ENCODE measurements at regions not wholly inside any gene's neighbourhood (a gene's known extent, or its start where the extent isn't known, plus 50 kb on each side); places are given as distances from the start of the nearest gene placed in this dataset.

DNA sequence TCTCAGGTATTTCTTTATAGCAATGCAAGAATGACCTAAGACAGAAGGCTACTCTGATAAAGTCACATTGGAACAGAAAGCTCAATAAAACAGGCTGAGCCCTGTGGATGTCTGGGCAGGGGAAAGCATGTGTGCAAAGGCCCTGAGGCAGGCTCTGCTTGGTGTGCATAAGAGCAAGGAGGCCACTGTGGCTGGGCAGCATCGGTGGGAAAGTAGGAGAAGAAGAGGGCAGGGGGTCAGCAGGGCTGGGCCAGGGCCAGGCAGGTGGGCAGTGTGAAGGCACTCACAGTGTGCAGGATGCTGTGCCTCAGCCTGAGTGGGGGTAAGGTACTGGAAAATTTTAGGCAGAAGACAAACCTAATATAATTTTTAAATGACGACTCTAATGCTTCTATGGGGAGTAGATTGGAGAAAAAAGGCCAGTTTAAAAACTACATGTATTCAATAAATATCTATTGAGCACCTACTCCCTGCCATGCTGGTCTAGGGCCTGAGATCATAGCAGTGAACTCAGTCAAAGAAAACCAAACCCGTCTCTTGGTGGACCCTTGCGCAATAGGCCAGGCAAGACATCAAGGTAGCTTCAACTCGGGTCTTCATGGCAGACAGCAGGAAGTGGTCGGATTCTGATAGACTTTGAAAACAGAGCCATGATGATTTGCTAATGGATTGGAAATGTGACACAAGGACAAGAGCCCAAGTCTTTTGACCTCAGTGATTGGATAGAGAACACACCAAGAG is 572.3 kb downstream of the TCERG1L start:
- TF ChIP-seq, protein P1, sequence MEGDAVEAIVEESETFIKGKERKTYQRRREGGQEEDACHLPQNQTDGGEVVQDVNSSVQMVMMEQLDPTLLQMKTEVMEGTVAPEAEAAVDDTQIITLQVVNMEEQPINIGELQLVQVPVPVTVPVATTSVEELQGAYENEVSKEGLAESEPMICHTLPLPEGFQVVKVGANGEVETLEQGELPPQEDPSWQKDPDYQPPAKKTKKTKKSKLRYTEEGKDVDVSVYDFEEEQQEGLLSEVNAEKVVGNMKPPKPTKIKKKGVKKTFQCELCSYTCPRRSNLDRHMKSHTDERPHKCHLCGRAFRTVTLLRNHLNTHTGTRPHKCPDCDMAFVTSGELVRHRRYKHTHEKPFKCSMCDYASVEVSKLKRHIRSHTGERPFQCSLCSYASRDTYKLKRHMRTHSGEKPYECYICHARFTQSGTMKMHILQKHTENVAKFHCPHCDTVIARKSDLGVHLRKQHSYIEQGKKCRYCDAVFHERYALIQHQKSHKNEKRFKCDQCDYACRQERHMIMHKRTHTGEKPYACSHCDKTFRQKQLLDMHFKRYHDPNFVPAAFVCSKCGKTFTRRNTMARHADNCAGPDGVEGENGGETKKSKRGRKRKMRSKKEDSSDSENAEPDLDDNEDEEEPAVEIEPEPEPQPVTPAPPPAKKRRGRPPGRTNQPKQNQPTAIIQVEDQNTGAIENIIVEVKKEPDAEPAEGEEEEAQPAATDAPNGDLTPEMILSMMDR (conservative IDR thresholded peaks at IDR 0.05; ENCODE audit: low read depth, low read length), result no peak
- no peak for TF ChIP-seq EZH2 (IDR thresholded peaks at IDR 0.05; ENCODE audit: borderline replicate concordance, low read depth, low read length, poor library complexity, severe bottlenecking)

All from A673 (cell line).